SK-N-MC (cell line): ENCODE measurements at regions not wholly inside any gene's neighbourhood (a gene's known extent, or its start where the extent isn't known, plus 50 kb on each side); places are given as distances from the start of the nearest gene placed in this dataset.
A peak's percentile ranks its signal among the peaks of the same experiment; 100 is the strongest.

Source experiments
- DNase-seq: peaks from one replicate; pipeline ENCODE4 v3.0.0-alpha.2; 2011; ENCODE audit warnings: low read depth, low spot score
- H3K27ac ChIP-seq: fragments of 200-600 bp; sonication (generic); 2 replicates; pipeline ENCODE4 v1.5.1; 2016; ENCODE audit warnings: mixed run types
- H3K36me3 ChIP-seq: fragments of 200-600 bp; sonication (generic); 2 replicates; pipeline ENCODE4 v1.6.1; 2017; ENCODE audit warnings: antibody characterized with exemption, low read length, mixed read lengths; ENCODE audit not compliant: insufficient read depth
- H3K4me3 ChIP-seq: fragments of 200-600 bp; sonication (generic); 2 replicates; pipeline ENCODE4 v1.5.1; 2016
- H3K9ac ChIP-seq: fragments of 200-600 bp; sonication (generic); 2 replicates; pipeline ENCODE4 v1.8.0; 2017; ENCODE audit warnings: mixed run types, mixed read lengths; ENCODE audit not compliant: insufficient read length
- H3K9me3 ChIP-seq: fragments of 200-600 bp; sonication (generic); 2 replicates; pipeline ENCODE4 v1.6.1; 2017; ENCODE audit warnings: low read depth, mild to moderate bottlenecking, antibody characterized with exemption, low read length, moderate library complexity, mixed read lengths
- EZH2 ChIP-seq: fragments of 200-600 bp; sonication (generic); IDR thresholded peaks from one replicate; pipeline ENCODE4 v1.6.1; 2017; ENCODE audit warnings: antibody characterized with exemption
- FOXP2 ChIP-seq: optimal IDR thresholded peaks from 2 replicates; pipeline ENCODE3; 2011; ENCODE audit warnings: mild to moderate bottlenecking, moderate library complexity; ENCODE audit not compliant: insufficient read depth; ENCODE audit errors: extremely low read length, control extremely low read depth
- POLR2AphosphoS5 ChIP-seq: IDR thresholded peaks from 2 replicates; pipeline ENCODE4 v1.6.1; 2012; ENCODE audit warnings: mild to moderate bottlenecking, low read depth, low read length, borderline replicate concordance

DNA sequence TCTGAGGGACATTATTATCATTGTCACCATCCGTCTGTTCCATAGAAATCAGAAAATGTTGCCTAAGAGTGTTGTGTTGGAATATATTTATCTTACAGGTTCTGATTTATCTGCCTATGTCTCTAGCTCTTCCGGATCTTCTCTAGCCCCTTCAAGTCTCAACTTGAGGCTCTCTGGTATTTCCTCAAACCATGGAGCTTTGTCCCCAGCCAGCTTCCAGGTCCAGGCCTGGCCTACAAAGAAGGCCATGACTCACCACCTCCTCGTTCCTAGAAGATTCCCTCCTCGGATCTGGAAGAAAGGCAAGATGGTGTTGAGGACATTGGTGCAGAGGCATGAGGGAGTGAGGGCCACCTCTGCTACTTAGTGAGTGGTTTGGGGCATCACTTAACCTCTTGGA is 122.1 kb upstream of the TRIB2 start:
- TF ChIP-seq POLR2AphosphoS5, result no peak
- TF ChIP-seq FOXP2, result no peak
- no peak for TF ChIP-seq EZH2
- Histone ChIP-seq H3K27ac (no peak overlapping the region), H3K36me3 (no peaks in the 10 kb centered on the region), H3K9me3 (no peaks in the 10 kb centered on the region), H3K4me3 (no peak overlapping the region), H3K9ac (no peak overlapping the region)
- no peak for DNase-seq

DNA sequence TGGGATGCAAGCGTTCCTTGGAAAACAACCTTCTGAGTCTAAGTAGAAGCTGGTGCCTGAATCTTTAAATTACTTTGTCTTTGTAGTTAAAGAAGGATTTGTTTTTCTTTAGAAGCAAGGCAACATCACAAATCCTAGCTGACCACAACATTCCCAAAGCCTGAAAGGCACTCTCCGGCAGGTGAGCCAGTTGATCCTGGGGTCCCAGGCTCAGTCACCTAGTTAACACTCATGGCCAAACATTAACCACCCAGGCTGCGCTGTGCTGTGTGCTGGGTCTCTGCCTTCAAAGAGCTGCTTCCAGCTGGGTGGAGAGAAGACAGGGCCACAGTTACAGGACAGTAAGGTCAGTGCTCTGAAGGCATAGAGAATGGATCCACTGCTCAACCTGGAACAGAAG is 120.0 kb upstream of the TRIB2 start:
- no peak for DNase-seq
- Histone ChIP-seq H3K36me3 (no peaks in the 10 kb centered on the region), H3K27ac (no peak overlapping the region)

DNA sequence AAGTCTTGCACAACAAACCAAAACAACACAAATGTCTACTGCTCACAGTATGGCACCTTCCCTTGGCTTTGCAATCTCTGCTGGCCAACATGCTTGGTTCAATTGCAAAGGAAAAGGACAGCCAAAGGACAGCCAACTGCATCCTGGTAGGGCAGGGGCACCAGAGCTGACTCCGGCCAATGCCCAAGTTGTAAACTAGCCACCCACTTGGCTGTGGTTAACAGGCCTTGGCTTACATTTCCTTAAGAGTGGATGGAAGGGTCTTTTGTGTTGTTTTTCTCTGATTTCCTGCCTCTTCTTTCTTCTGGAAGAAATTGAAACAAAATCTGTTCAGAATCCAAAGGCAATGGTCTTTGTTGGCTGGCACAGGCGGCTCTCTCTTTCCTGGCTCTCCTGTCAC is 119.1 kb upstream of the TRIB2 start:
- Histone ChIP-seq H3K9ac (no peak overlapping the region), H3K27ac (no peak overlapping the region), H3K9me3 (no peaks in the 10 kb centered on the region), H3K4me3 (no peak overlapping the region), H3K36me3 (no peaks in the 10 kb centered on the region)
- no peak for DNase-seq
- no peak for TF ChIP-seq EZH2
- TF ChIP-seq POLR2AphosphoS5, result no peak
- TF ChIP-seq FOXP2, result no peak

More for the DNA sequence above, 120.0 kb upstream of the TRIB2 start:
- TF ChIP-seq FOXP2, result no peak
- TF ChIP-seq EZH2, result no peak
- TF ChIP-seq POLR2AphosphoS5, result no peak
- H3K4me3 ChIP-seq, result no peak overlapping the region
- H3K9ac ChIP-seq, result no peak overlapping the region
- no peaks in the 10 kb centered on the region for H3K9me3 ChIP-seq

DNA sequence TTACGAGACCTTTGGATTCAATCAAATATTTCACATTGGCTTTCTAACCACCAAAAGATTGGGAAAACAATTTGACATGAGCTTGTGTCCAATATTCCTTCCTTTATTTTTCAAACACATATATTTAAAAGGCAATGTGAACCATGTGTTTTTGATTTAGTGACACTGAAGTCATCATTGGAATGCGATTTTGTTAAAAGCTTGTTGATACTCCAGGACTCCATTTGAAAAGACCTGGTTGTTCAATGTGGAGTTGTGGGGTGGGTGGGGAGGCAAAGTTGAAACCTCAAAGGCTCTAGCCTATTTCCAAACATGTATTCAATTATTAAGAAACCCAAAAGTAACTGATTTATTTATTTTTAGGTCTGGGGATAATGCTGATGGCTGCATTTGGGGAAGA is 114.1 kb upstream of the TRIB2 start:
- no peak overlapping the region for H3K9ac ChIP-seq
- TF ChIP-seq EZH2 (no peak), FOXP2 (no peak), POLR2AphosphoS5 (no peak)
- DNase-seq, result no peak
- H3K4me3 ChIP-seq, result no peak overlapping the region
- H3K27ac ChIP-seq, result no peak overlapping the region
- H3K36me3 ChIP-seq, result no peaks in the 10 kb centered on the region
- no peaks in the 10 kb centered on the region for H3K9me3 ChIP-seq

DNA sequence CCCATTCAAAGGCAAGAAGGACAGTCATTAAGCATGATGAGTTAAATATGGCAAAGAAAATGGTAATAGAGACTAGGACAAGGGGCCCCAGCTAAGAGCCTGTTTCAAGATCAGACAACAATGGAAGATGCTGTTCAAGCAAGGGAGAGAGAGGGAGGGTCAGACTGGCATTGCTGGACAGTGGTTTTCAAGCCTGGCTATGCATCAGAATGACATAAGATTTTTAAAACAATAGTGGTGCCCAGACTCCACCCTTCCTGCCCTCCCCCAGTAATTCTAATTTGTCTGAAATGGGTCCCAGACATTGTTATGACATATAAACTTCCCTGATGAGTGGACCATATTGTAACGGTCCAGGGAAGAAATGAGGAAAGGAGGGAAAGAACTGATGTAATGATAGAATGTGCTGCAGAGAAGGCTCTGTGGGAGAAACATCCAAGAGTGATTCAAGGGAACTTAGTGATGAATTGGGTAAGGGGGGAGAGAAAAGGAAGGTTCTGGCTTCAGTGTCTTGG is 112.9 kb upstream of the TRIB2 start:
- DNase-seq, result no peak
- no peak overlapping the region for H3K4me3 ChIP-seq
- no peak overlapping the region for H3K27ac ChIP-seq
- no peaks in the 10 kb centered on the region for H3K9me3 ChIP-seq
- no peak overlapping the region for H3K9ac ChIP-seq
- no peaks in the 10 kb centered on the region for H3K36me3 ChIP-seq
- TF ChIP-seq EZH2, result no peak
- TF ChIP-seq FOXP2, result no peak
- no peak for TF ChIP-seq POLR2AphosphoS5

DNA sequence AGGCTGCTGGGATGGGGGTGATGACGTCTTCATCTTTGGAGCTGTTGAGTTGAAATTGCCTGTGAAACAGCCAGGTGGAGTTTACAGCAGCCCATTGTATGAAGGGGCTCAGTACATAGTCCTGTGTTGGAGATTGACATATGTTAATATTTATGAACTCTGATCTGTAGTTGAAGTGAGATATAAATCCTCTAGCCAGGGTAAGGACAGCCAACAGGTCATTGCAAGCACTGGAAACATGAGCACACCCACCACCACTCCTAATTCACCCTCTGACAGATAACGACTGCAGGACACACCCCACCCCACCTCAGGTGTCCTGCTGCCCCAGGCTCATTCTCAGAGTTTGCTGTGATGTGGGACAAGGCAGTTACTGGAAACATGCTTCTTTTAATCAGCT is 112.4 kb upstream of the TRIB2 start:
- Histone ChIP-seq H3K4me3 (no peak overlapping the region), H3K9ac (no peak overlapping the region), H3K27ac (no peak overlapping the region), H3K36me3 (no peaks in the 10 kb centered on the region), H3K9me3 (no peaks in the 10 kb centered on the region)
- DNase-seq, result no peak
- no peak for TF ChIP-seq FOXP2
- TF ChIP-seq POLR2AphosphoS5, result no peak
- no peak for TF ChIP-seq EZH2

DNA sequence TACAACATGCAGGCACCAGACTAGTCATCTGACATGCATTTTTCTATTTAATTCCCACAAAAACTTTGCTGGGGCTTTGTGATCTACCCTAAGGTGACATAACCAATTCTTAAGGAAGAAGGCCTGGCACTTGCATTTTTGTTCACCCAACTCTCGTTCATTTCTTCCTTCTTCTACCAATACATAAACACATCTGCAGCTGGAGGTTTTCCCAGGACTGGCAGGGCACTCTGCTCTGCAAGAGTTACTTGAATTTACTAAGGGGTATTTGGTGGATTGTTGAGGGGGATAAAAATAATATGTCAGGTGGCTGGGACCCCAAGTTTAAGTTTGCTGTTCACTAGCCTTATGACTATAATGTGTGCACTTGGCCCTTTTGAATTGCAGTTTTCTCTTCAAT is 111.4 kb upstream of the TRIB2 start:
- Histone ChIP-seq H3K9ac (no peak overlapping the region), H3K36me3 (no peaks in the 10 kb centered on the region), H3K4me3 (no peak overlapping the region), H3K9me3 (no peaks in the 10 kb centered on the region), H3K27ac (no peak overlapping the region)
- TF ChIP-seq EZH2 (no peak), FOXP2 (no peak), POLR2AphosphoS5 (no peak)
- DNase-seq, result no peak

DNA sequence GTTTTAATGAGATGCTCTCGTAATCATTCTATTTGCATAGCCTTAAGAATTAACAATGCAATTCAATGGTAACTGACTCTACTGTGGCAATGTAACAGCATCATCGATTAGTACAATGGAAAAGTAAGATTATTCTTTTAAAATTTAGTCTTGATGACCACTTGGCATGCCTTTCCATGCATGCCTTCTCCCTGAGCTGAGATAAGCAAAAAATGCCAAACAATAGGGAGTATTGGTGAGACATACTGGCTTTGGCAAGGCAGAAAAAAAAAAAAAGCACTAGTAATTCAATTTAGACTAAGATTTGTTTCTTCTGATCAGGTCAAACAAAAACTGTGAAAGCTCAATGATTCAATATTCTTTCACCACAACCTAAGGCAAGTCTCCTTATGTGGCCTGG is 110.8 kb upstream of the TRIB2 start:
- H3K36me3 ChIP-seq, result no peaks in the 10 kb centered on the region
- H3K9me3 ChIP-seq, result no peaks in the 10 kb centered on the region
- H3K27ac ChIP-seq, result peak overlapping the region; percentile 58; the same call in 1 of the 2 replicates
- TF ChIP-seq FOXP2, result no peak
- no peak for TF ChIP-seq EZH2
- no peak for TF ChIP-seq POLR2AphosphoS5
- no peak for DNase-seq
- peak overlapping the region; percentile 62 for H3K4me3 ChIP-seq
- H3K9ac ChIP-seq, result no peak overlapping the region

DNA sequence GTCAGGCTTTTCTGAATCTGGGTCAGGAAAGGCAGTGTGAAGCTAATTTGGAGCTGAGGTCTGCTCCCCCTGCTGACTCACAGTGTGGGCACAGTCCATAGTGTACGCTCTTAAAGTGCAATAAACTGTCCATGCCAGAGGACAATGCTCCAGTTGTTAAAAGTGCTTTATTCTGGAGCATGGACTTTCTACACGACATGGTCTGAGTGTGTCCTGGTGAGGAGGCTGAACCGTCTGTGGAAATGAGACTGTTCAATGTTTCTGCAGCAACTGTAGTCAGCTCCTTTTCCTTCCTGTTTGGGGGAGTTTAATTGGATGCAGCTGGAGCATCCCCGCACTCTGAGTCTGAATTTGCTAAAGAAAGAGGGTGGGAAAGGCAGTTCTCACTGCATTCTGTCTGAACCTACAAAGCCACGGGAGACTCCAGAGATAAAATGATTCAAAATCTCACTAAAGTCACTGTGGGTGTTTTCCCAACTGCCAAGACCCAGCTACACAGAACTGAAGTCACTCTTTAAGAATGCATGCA is 110.2 kb upstream of the TRIB2 start:
- Histone ChIP-seq H3K36me3 (no peaks in the 10 kb centered on the region), H3K27ac (peak overlapping the region; percentile 58; the same call in 1 of the 2 replicates), H3K9me3 (no peaks in the 10 kb centered on the region), H3K9ac (no peak overlapping the region), H3K4me3 (peak overlapping the region; percentile 62)
- peak; percentile 32 for DNase-seq
- no peak for TF ChIP-seq POLR2AphosphoS5
- TF ChIP-seq FOXP2, result no peak
- TF ChIP-seq EZH2, result no peak
